Jurkat, Clone E6-1 (cell line): ENCODE measurements at regions not wholly inside any gene's neighbourhood (a gene's known extent, or its start where the extent isn't known, plus 50 kb on each side); places are given as distances from the start of the nearest gene placed in this dataset.
"Not testable (repeated sequence)": the region's sequence is repeated elsewhere in the genome, so short reads cannot be mapped to it uniquely, and the experiment has no call there.

Experiments used
- DNase-seq: peaks from one replicate; pipeline ENCODE4 v3.0.0-alpha.2; 2011; ENCODE audit warnings: low read depth, low spot score
- H3K4me3 ChIP-seq: 2 replicates; pipeline ENCODE4 v1.5.1; 2011; ENCODE audit warnings: mild to moderate bottlenecking, low read length, control low read depth, moderate library complexity

DNA sequence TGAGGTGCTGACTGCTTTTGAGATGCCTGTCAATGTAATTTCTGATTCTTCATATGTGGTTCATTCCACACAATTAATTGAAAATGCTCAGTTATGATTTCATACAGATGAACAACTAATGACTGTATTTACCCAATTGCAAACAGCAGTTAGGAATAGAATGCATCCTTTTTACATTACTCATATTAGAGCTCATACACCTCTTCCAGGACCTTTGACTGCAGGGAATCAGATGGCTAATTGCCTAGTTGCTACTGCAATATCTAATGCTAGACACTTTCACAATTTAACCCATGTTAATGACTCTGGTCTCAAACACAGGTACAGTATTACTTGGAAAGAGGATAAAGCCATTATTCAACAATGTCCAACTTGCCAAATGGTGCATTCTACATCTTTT, 141.9 kb upstream of the ZNF91 start:
- not testable (repeated sequence) for DNase-seq, H3K4me3 ChIP-seq

DNA sequence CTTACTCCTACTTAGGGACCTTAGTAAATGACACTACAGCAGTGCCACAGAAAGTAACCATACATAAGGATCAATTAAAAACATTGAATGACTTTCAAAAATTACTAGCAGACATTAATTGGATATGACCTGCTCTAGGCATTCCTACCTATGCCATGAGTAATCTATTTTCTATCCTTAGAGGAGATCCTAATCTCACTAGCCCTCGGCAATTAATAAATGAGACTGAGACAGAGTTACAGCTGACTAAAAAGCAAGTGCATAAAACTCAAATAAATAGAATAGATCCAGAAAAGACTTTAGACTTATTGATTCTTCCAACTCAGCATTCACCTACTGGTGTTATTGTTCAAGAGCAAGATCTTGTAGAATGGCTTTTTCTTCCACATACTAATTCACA, 141.1 kb upstream of the ZNF91 start:
- H3K4me3 ChIP-seq, DNase-seq: not testable (repeated sequence)

DNA sequence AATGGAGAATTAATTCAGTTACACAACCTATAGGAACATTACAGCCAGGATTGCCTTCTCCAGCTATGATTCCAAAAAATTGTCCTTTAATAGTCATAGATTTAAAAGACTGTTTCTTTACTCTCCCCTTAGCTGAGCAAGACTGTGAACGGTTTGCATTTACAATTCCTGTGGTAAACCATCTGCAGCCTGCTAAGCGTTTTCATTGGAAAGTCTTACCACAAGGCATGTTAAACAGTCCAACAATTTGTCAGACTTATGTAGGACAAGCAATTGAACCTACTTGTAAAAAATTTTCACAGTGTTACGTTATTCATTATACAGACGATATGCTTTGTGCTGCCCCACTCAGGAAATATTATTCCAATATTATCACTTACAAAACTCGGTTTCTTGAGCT, 140.6 kb upstream of the ZNF91 start:
- H3K4me3 ChIP-seq, result not testable (repeated sequence)
- peak; percentile 9 for DNase-seq

DNA sequence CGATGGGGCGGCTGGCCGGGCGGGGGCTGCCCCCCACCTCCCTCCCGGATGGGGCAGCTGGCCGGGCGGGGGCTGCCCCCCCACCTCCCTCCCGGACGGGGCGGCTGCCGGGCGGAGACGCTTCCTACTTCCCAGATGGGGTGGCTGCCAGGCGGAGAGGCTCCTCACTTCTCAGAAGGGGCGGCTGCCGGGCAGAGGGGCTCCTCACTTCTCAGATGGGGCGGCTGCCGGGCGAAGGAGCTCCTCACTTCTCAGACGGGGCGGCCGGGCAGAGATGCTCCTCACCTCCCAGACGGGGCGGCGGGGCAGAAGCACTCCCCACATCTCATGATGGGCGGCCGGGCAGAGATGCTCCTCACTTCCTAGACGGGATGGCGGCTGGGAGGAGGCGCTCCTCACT, 138.2 kb upstream of the ZNF91 start:
- H3K4me3 ChIP-seq, DNase-seq: not testable (repeated sequence)

DNA sequence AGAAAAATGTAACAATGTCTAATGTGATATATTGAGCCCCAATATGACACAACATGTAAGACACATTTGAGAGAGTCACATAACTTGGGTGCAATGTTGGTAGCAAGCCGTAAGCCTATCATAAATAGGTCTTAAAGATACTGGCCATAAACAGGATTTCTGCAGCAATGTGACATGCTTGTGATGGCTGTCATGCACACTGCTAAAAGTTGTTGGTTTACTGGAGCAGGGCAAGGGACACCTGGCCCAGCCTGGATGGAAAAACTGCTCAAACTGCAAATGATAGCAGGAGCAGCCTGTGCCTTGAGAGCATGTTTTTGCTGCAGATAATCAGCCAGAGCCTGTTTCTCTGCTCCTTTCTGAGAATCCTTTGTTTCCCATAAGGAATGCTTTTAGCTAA, 136.7 kb upstream of the ZNF91 start:
- no peak for DNase-seq
- no peak overlapping the region for H3K4me3 ChIP-seq

DNA sequence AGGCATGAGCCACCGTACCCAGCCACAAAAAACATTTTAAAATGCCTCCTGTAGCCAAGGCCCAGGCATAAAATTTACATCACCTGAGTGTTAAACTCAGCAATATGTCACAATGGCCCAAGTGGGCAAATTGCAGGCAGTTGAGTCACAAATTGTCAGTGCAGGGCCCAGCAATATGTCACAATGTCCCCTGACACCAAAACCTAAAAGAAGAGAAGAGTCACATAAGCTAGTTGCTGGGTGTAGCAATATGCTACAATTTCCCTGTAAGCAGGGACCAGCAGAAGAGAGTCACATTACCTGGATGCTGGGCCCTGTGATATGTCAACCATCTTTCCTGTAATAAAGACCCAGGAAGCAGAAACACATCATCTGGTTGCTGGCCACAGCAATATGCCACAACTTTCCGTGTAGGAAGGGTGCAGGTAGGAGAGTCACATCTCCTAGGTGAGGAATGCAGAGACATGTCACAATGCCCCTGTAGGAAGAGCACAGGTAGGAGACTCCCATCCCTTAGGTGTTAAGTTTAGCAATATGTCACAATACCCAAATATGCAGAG, 136.0 kb upstream of the ZNF91 start:
- no peak overlapping the region for H3K4me3 ChIP-seq
- DNase-seq, result no peak

DNA sequence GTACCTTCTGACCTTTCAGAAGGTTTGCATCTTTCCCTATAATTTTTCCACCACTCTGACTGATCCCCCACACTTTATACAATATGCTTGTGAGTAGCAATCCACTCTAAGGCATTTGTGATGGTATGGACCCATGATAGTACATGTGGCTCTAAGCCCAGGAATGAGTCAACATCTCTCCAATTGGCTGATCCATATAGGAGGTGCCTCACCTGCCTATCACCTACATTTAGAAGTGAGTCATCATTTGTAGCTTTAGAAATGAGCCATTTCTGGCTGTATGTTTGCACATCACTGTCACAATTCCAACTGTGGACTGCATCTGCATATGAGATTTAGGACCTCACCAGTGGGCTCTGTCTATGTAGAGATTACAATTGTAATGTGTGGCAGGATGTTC, 133.1 kb upstream of the ZNF91 start:
- DNase-seq, result no peak
- no peak overlapping the region for H3K4me3 ChIP-seq

DNA sequence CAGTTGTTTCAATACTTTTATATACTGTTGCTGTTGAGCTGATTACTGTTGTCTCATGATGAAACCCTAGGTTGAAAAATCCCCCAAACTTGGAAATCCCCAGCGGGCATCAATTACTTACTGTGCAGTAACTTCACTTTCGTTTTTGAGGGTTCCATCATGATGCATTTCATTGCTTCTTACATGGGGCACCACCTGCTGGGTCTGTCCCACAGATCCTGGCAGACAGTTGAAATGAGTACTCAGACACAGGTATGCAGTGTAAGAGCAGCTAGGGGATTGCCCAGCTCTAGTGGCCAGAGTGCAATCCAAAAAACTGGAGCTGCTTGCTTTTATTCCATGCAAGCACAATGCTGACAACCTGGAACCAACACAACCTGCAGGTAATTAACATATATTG, 132.5 kb upstream of the ZNF91 start:
- no peak for DNase-seq

DNA sequence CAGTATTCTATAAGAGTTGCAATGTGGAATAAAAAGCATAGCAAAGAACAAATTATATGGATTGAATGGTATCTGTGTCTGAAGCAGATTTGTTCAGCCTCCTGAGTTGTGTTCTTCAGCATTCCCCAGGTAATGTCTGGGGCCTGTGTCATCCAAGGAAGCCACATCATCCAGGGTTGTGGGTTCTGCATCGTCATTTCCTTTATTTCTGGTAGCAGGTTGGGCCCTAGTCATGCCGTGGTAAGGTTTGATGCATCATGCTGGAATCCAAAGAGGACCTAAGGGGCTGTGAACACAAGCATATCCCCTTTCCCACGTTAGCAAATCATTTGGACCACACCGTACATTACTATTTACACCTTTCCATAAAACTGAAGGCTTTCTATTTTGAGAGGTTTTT, 131.0 kb upstream of the ZNF91 start:
- no peak overlapping the region for H3K4me3 ChIP-seq
- no peak for DNase-seq

More for the DNA sequence above, 132.5 kb upstream of the ZNF91 start:
- no peak overlapping the region for H3K4me3 ChIP-seq

DNA sequence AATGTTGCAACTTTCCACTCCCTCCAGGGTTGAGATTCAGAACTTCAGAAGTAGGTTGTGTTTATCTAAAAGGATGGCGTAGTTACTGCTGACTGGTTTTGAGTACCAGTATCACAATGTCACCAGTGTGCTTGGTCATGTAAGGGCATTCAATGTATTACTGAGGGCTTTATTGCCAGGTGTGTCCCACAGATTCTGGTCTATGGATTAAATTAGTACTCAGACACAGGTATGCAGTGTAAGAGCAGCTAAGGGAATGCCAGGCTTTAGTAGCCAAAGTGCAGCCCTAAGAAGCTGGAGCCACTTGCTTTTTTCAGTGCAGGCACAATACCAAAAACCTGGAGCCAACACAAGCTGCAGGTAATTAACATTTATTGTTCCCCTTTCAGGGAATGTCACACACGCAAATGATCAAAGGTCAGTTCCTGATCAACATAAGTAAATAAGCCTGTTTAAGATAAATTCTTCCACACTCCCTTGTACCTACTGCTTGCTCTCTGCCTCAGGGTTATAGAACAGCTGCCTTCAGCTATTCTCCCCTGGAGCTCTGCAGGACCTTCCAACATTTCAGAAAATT, 130.1 kb upstream of the ZNF91 start:
- H3K4me3 ChIP-seq, result no peak overlapping the region
- no peak for DNase-seq

DNA sequence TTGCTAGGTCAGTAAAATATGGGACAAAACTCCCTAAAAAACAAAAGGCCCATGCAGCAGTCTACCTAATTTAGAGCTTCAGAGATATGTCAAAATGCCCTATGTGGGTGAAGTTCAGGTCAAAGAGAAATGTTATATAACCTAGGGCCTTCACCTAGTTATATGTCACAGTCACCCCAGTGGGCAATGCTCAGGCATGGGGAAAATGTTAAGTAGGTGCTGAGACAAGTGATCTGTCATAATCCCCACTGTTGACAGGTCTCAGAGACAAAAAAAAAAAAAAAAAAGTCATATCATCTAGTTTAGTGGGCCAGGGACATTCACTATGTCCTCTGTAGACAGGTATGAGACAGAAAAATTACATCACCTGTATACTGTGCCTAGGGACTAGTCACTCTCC, 128.6 kb upstream of the ZNF91 start:
- no peak overlapping the region for H3K4me3 ChIP-seq
- no peak for DNase-seq

DNA sequence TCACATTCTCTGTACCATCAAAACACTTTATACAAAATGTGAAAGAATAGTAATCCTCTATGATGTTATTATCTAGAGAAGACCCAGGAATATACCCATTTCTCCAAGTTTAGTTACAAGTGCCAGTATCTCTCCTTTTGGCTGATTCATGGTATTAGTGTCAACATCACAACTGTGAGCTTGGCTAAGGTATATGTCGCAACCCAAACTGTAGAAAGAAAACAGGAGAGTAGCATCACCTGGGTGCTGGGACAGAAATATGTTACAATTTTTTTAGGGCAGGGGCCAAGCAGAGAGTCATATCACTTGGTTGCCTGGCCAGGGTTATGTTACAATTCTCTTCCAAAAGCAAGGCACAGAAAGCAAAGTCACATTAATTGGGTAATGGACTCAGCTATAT, 127.2 kb upstream of the ZNF91 start:
- H3K4me3 ChIP-seq, result no peak overlapping the region
- DNase-seq, result no peak

DNA sequence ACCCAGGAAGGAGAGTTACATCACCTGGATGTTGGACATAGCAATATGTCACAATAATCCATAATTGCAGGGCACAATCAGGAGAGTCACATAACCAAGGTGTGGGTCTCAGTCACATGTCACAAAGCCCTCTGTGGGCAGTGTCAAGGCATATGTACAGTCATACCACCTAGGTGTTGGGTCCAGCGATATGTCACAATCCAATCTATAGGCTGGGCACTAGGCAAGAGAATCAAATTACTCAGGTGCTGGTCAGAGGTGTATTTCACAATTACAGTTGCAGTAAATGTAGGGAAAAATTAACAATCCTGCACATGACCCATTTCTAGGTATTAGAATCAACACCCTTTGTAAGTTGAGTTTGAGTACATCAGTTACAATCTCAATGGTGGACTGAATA, 126.2 kb upstream of the ZNF91 start:
- H3K4me3 ChIP-seq, result no peak overlapping the region
- DNase-seq, result no peak

DNA sequence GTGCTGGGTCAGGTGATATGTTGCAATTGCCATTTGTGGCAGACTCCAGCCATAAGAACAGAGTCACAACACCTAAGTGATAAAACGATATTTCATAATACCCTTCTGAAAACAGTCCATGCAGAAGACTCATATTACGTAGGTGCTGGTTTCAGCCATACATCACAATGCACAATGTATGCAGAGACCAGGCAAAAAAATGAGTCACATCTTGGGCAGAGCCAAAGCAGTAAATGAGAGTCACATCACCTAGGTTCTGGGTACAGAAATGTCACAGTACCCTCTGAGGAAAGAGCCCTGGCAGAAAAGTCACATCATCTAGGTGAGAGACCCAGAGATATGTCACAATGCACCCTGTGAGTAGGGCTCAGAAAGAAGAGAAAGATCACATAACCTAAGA, 125.2 kb upstream of the ZNF91 start:
- no peak overlapping the region for H3K4me3 ChIP-seq
- DNase-seq, result no peak

DNA sequence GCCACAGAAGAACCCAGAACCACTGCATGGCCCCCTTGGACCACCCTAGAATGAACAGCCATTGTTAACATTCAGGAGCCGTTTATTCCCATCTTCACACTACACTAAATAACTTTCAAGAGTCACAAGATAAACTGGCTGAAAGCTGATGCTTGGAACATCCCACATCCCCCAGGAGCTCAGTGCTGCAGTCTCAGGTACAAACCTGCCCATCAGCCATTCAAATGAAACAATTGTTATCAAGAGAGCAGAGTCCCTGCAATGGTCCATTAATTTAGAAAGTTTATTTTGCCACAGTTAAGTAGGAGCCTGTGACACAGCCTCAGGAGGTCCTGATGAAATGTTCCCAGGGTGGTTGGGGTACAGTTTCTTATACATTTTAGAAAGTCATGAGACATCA, 123.8 kb upstream of the ZNF91 start:
- H3K4me3 ChIP-seq, result no peak overlapping the region

DNA sequence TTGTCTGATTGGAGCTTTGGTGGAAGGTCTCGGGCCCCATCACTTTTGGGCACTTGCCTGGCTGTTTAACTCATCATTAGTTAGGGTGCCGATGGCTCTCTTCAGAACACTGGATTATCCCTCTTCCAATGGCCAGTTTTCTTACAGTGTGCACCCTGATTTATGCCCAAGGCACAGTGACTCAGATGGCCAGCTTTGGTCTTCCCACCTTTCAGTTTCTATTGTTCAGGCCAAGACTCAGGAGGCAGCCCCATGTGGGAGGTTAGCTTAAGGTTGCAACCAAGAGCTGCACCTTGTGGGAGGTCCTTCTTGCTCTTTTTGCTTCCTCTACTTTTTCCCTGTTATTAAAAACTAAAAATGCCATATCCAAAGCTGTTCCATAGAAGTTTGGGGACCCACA, 121.0 kb upstream of the ZNF91 start:
- no peak for DNase-seq
- H3K4me3 ChIP-seq, result no peak overlapping the region

More for the DNA sequence above, 123.8 kb upstream of the ZNF91 start:
- DNase-seq, result no peak

DNA sequence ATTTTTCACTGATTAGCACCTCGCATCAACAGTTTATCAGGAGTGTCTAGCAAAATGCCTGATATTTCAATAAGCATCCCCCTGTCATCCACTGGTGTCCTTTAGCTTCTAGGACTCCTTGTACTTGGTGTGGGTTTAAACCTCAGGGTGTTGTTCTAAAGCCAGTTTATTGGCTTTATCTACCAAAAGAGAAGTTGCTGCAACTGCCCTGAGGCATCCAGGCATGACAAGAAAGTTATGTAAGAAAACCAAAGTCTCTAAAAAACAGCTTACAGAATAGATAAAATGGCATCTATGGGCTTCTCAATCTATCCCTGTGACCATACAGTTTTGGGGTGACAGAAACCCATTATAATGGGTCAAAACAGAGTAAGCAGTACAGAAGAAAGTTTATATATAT, 120.3 kb upstream of the ZNF91 start:
- no peak for DNase-seq

DNA sequence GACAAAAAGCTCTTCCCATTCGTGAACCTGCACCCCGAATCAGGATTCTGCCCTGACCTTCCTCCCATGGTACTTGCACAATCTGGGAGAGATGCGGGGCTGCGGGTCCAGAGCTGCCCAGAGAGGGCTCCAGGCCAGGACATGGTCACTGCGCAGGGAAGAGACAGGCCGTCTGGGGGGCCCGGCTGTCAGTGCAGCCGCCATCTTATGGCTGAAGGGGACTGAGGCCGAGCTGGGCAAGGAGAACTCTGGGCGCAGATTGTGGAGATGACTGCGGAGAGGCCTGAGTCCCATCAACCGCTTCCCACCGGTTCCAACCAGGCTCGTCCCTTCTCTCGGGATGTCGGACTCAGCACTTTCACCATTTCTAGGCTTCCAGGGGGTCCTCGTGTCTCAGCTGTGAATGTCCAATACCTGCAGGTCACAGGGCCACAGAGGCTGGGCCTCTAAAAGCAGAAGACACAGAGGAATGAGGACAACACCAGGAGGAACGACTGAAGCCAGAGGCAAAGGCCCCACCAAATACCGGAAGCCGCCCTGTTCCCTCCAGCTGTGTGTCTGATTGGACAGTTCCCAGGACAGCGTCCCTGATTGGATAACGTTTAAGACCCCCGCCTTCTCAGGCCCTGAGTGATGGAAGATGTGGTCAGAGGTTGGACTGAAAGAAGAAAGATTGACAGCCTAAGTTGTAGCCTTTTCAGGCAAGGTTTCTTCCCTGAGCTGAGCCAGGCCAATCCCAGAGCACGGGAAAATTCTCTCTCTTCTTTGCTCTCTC, 117.1 kb upstream of the ZNF91 start:
- no peak overlapping the region for H3K4me3 ChIP-seq
- DNase-seq, result no peak

More for the DNA sequence above, 120.3 kb upstream of the ZNF91 start:
- no peak overlapping the region for H3K4me3 ChIP-seq

DNA sequence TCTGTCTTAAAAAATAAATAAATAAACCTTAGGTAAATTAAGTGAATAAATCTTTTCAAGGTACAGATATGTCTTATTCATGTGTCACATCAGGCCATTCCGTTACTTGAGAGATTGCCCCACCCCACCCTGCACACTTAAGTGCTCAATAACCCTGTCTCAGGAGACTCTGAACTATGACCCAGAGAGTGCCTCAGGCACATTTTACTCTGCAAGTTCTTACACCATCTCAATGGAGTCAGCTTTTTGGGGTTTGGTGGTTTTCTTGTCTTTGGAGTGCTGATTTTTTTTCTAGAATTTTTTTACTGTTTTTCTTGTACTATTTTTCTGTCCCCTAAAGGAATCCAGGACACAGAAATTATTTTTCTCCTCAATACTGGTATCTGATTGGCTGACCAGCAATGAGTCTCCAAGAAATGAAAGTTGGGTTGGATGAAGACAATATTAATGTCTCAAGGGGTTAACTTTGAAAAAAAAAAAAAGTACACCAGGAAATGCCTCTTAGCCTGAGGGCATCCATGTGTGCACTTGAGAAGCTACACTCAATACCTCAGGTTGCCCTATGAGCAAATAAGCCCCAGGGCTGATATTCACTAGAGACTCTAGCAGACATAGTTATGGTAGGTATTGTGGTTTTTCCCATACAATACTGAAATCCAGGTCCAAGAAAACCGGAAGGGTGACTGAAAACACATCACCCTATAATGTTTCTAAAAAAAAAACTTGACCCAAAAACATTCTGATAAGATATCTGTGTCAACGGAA, 114.6 kb upstream of the ZNF91 start:
- DNase-seq, result no peak
- H3K4me3 ChIP-seq, result no peak overlapping the region

DNA sequence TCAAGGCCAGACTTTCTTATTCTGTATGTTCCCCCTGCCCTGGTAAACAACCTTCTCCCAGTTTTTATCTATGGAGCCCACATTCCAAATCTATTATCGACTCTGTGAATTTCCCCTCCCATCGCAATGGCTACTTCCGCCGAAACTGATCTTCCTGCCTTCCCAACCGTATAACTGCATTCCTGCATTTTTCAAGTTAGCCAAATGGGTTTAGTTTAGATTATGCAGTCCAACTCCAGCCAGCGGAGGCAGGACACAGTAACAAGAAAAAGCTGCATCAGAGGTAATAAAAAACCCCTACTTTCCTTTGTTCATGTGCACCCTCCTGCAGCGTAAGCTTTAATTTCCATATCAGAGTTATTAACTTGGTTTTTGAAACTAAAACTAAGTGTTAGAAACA, 112.2 kb upstream of the ZNF91 start:
- no peak for DNase-seq
- no peak overlapping the region for H3K4me3 ChIP-seq
